Endodermal cell (in vitro differentiated cells): ENCODE measurements at regions not wholly inside any gene's neighbourhood (a gene's known extent, or its start where the extent isn't known, plus 50 kb on each side); places are given as distances from the start of the nearest gene placed in this dataset.

Experiments
- DNase-seq: peaks from one replicate; pipeline ENCODE4 v3.0.0-alpha.2; 2017
- H3K27ac ChIP-seq: 2 replicates; pipeline ENCODE4 v1.5.1; 2013; ENCODE audit warnings: mild to moderate bottlenecking, low read depth, low read length, moderate library complexity
- H3K27me3 ChIP-seq: 2 replicates; pipeline ENCODE4 v1.6.1; 2013; ENCODE audit warnings: mild to moderate bottlenecking, low read length, moderate library complexity; ENCODE audit not compliant: insufficient read depth, control insufficient read depth, poor library complexity, severe bottlenecking
- H3K36me3 ChIP-seq: 2 replicates; pipeline ENCODE4 v1.7.0; 2013; ENCODE audit warnings: mild to moderate bottlenecking, low read length, moderate library complexity; ENCODE audit not compliant: control insufficient read depth, insufficient read depth
- H3K4me1 ChIP-seq: one replicate; pipeline ENCODE4 v1.7.0; 2013; ENCODE audit warnings: low read length; ENCODE audit not compliant: control insufficient read depth, insufficient read depth
- H3K4me3 ChIP-seq: 2 replicates; pipeline ENCODE4 v1.5.1; 2013; ENCODE audit warnings: mild to moderate bottlenecking, low read length, moderate library complexity
- H3K9ac ChIP-seq: 2 replicates; pipeline ENCODE4 v1.6.1; 2013; ENCODE audit warnings: mild to moderate bottlenecking, low read length, moderate library complexity; ENCODE audit not compliant: poor library complexity, severe bottlenecking; ENCODE audit errors: extremely low read depth
- H3K9me3 ChIP-seq: 2 replicates; pipeline ENCODE4 v1.6.1; 2013; ENCODE audit warnings: mild to moderate bottlenecking, low read length, moderate library complexity; ENCODE audit not compliant: control insufficient read depth
- H3K27ac Mint-ChIP-seq: 2 replicates; pipeline ENCODE4 v1.8.0; 2020; ENCODE audit warnings: mixed read lengths
- H3K27me3 Mint-ChIP-seq: 2 replicates; pipeline ENCODE4 v1.8.0; 2021; ENCODE audit warnings: mild to moderate bottlenecking, mixed read lengths; ENCODE audit not compliant: insufficient read depth
- H3K36me3 Mint-ChIP-seq: 2 replicates; pipeline ENCODE4 v1.8.0; 2020; ENCODE audit warnings: low read depth, mixed read lengths
- H3K4me1 Mint-ChIP-seq: 2 replicates; pipeline ENCODE4 v1.8.0; 2020; ENCODE audit warnings: mixed read lengths
- H3K4me3 Mint-ChIP-seq: 2 replicates; pipeline ENCODE4 v1.8.0; 2020; ENCODE audit warnings: mild to moderate bottlenecking, moderate library complexity, mixed read lengths
- H3K9me3 Mint-ChIP-seq: 2 replicates; pipeline ENCODE4 v1.8.0; 2020; ENCODE audit warnings: mild to moderate bottlenecking, mixed read lengths
- WGBS, 2 experiments: methylation state at CpG; one replicate each; pipeline versions ENCODE4 v1.1.5 to v1.1.7; 2013; ENCODE audit warnings: missing lambda C conversion rate in 2 of 2, mixed read lengths in 1 of 2; ENCODE audit not compliant: insufficient coverage in 1 of 2, insufficient read length in 1 of 2; 5-methylcytosine and 5-hydroxymethylcytosine counted together
- TF ChIP-seq, protein P1 (sequence below): fragments of 200-600 bp; sonication (generic); conservative IDR thresholded peaks from 2 replicates; pipeline ENCODE4 v1.5.0; 2021; ENCODE audit warnings: antibody characterized with exemption, mild to moderate bottlenecking

DNA sequence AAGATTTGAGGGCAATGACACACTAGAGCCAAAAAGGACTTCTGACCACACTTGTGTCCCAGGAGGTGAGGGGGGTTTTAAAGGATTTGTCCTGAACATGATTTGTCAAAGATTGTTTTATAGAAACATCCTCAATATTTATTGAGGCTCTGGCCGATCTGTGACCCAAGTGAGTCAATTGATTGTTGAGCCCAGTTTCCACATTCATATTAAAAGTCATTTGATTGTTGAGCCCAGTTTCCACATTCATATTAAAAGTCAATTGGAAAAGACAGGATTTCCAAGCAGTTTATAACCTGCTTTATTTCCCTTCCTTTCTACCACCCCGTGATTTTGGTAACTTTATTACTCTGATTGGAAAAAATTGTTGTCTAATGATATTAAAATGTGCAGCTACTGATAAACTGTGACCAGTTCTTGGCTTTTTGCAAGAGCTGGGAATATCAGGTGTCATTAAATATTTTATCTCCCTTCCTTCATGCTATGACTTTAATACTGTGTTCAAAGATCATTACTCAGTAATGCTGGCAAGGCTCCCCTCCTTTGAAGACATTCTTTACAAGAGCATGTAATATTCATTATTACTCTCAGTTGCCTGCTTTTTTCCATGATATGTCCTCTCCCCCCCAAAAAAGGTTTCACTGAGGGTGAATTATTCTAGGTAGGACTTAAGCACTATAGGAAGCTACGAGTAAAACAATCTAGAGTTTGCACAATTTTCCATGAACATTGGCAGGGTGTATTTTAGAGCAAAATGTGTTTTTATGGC, 75.3 kb downstream of the HRH4 start:
- Histone ChIP-seq H3K27me3 (no peaks in the 10 kb centered on the region), H3K4me3 (no peak overlapping the region), H3K4me1 (no peaks in the 10 kb centered on the region), H3K9me3 (no peaks in the 10 kb centered on the region), H3K36me3 (no peaks in the 10 kb centered on the region), H3K27ac (no peak overlapping the region), H3K9ac (no peak overlapping the region)
- TF ChIP-seq, protein P1, sequence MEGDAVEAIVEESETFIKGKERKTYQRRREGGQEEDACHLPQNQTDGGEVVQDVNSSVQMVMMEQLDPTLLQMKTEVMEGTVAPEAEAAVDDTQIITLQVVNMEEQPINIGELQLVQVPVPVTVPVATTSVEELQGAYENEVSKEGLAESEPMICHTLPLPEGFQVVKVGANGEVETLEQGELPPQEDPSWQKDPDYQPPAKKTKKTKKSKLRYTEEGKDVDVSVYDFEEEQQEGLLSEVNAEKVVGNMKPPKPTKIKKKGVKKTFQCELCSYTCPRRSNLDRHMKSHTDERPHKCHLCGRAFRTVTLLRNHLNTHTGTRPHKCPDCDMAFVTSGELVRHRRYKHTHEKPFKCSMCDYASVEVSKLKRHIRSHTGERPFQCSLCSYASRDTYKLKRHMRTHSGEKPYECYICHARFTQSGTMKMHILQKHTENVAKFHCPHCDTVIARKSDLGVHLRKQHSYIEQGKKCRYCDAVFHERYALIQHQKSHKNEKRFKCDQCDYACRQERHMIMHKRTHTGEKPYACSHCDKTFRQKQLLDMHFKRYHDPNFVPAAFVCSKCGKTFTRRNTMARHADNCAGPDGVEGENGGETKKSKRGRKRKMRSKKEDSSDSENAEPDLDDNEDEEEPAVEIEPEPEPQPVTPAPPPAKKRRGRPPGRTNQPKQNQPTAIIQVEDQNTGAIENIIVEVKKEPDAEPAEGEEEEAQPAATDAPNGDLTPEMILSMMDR = no peak
- 85 to 94% methylated on average over 2 to 3 of the region's 3 CpGs for whole genome bisulfite sequencing, 2 experiments
- Mint-ChIP-seq H3K27ac (no peak overlapping the region), H3K36me3 (no peaks in the 10 kb centered on the region), H3K4me1 (peaks cover 13% of the 10 kb centered on the region), H3K9me3 (no peaks in the 10 kb centered on the region), H3K4me3 (no peak overlapping the region), H3K27me3 (peaks cover 3% of the 10 kb centered on the region)
- no peak for DNase-seq

DNA sequence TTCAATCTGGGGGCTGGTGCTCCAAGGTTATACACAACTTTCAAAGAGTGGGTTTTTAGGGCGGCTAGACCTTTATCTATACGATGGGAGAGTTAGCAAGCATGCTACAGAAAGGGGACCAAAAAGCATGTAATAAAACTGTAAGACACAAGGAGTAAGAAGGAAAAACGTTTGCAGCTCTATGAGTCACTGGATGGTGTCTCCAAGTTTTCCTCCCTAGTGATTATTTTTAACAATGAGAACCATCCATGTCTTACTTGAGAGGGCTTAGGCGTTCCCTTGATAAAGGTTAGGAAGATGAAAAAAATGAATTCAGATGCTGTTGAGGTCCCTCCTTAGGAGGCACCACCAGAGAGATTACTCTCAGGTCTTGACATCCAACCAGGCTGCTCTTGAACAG, 75.9 kb downstream of the HRH4 start:
- Histone ChIP-seq H3K9me3 (no peaks in the 10 kb centered on the region), H3K36me3 (no peaks in the 10 kb centered on the region), H3K9ac (no peak overlapping the region), H3K4me1 (no peaks in the 10 kb centered on the region), H3K27me3 (no peaks in the 10 kb centered on the region), H3K4me3 (no peak overlapping the region), H3K27ac (no peak overlapping the region)
- peaks cover 13% of the 10 kb centered on the region for H3K4me1 Mint-ChIP-seq
- no peak for DNase-seq
- H3K27me3 Mint-ChIP-seq = peaks cover 3% of the 10 kb centered on the region
- no peak overlapping the region for H3K27ac Mint-ChIP-seq
- WGBS, 2 experiments = 89 to 100% methylated on average over 3 to 4 of the region's 4 CpGs
- no peaks in the 10 kb centered on the region for H3K36me3 Mint-ChIP-seq
- TF ChIP-seq, protein P1 = no peak
- H3K4me3 Mint-ChIP-seq = no peak overlapping the region
- H3K9me3 Mint-ChIP-seq = no peaks in the 10 kb centered on the region

DNA sequence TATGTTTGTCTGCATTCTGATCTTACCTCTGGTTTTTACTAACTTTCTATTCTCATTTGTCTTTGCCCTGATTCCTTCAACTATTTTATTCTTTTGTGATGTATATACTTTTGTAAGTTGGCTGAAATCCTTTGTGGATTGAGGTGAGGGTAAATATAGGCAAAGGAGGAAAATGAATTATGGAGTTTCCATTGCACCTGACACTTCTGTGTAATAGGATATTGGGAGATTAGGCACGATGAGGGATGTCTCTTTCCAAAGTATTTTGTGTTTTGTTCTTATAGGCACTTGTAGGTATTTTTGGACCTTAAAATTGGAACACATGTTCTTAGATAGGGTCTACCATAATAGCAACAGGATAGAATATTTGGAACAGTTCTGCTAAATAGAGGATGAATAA, 76.4 kb downstream of the HRH4 start:
- WGBS, 2 experiments = 95 to 100% methylated on average over 1 of the region's 1 CpG
- TF ChIP-seq, protein P1 = no peak
- peaks cover 3% of the 10 kb centered on the region for H3K27me3 Mint-ChIP-seq

More for the DNA sequence above, 76.4 kb downstream of the HRH4 start:
- Histone ChIP-seq H3K36me3 (no peaks in the 10 kb centered on the region), H3K27ac (no peak overlapping the region), H3K9ac (no peak overlapping the region), H3K4me3 (no peak overlapping the region), H3K9me3 (no peaks in the 10 kb centered on the region), H3K4me1 (no peaks in the 10 kb centered on the region), H3K27me3 (no peaks in the 10 kb centered on the region)
- Mint-ChIP-seq H3K36me3 (no peaks in the 10 kb centered on the region), H3K4me1 (peaks cover 13% of the 10 kb centered on the region), H3K27ac (no peak overlapping the region), H3K9me3 (no peaks in the 10 kb centered on the region), H3K4me3 (no peak overlapping the region)
- no peak for DNase-seq
